AG09319 (cell line): ENCODE measurements at regions not wholly inside any gene's neighbourhood (a gene's known extent, or its start where the extent isn't known, plus 50 kb on each side); places are given as distances from the start of the nearest gene placed in this dataset.
"Not testable (repeated sequence)": the region's sequence is repeated elsewhere in the genome, so short reads cannot be mapped to it uniquely, and the experiment has no call there.

ENCODE experiments used
- DNase-seq: peaks from one replicate; pipeline ENCODE4 v3.0.0-alpha.2; 2010; ENCODE audit warnings: low read depth; ENCODE audit errors: extremely low read depth
- TF ChIP-seq, protein P1 (sequence below): IDR thresholded peaks from 2 replicates; pipeline ENCODE4 v1.5.1; 2011; ENCODE audit warnings: low read depth, mild to moderate bottlenecking, inconsistent platforms, low read length, moderate library complexity

DNA sequence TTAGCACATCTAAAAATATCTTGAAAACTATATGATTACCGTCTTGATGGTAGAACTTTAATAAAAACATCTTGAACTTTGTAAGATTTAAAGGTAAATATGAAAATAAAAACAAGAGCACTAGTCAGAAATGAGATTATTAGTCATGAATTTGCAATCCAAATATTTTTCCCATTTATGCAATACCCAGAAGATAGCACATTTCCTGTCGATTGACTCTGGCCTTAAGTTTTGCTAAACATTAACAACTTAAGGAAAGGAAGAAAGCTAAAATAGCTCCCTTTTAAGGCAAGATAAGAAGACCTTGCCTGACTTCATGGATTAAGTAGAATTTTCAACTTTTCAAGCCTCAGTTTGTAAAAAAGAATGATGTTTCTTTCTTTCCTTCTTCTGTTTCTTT, 1374.7 kb upstream of the RAG2 start:
- TF ChIP-seq, protein P1, sequence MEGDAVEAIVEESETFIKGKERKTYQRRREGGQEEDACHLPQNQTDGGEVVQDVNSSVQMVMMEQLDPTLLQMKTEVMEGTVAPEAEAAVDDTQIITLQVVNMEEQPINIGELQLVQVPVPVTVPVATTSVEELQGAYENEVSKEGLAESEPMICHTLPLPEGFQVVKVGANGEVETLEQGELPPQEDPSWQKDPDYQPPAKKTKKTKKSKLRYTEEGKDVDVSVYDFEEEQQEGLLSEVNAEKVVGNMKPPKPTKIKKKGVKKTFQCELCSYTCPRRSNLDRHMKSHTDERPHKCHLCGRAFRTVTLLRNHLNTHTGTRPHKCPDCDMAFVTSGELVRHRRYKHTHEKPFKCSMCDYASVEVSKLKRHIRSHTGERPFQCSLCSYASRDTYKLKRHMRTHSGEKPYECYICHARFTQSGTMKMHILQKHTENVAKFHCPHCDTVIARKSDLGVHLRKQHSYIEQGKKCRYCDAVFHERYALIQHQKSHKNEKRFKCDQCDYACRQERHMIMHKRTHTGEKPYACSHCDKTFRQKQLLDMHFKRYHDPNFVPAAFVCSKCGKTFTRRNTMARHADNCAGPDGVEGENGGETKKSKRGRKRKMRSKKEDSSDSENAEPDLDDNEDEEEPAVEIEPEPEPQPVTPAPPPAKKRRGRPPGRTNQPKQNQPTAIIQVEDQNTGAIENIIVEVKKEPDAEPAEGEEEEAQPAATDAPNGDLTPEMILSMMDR = no peak
- no peak for DNase-seq

DNA sequence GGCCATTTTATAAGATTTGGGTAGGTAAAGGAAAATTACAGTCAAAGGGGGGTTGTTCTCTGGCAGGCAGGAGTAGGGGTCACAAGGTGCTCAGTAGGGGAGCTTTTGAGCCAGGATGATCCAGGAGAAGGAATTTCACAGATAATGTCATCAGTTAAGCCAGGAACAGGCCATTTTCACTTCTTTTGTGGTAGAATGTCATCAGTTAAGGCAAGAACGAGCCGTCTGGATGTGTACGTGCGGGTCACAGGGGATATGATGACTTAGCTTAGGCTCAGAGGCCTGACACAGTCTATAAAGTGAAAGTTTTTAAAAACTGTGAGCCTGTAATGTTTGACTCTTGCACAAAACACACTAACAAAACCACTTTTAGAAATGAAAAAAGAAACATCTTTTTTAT, 1371.3 kb upstream of the RAG2 start:
- DNase-seq = not testable (repeated sequence)

DNA sequence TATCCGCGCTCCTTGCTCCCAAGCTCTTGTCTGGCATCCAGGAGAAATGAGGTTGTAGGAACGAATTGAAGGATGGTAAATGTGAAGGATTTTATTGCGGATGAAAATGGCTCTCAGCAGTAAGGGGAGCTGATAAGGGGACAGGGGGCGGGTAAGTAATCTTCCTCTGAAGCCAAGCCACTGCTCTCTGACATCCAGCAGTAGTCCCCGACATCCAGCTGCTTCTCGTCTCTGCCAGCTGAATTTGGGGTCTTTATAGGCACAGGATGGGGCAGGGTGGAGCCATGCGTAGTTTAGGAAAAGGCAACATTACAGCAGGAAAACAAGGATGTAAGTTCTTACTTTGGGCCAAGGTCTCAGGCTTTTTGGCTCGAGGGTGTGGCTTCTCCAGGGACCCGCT, 1370.1 kb upstream of the RAG2 start:
- no peak for DNase-seq
- TF ChIP-seq, protein P1 = no peak

DNA sequence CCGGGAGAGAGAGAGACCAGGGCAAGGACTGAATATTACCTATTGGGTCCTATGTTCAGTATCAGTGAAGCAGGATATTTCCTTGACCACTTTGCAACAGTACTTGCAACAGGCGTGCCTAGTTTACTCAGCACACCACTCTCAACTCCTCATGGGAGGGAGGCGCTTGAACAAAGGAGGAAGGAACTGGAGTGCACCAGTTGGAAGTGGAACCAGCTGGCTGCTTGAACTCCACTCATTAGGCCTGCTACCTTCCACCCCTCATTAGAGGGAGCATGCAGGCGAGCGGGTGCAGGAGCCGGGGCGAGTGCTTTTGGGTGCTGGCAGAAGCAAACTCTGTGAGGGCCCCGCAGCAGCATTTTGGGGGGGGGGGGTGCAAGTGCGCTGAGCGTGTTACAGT, 1369.6 kb upstream of the RAG2 start:
- TF ChIP-seq, protein P1 = no peak
- no peak for DNase-seq

DNA sequence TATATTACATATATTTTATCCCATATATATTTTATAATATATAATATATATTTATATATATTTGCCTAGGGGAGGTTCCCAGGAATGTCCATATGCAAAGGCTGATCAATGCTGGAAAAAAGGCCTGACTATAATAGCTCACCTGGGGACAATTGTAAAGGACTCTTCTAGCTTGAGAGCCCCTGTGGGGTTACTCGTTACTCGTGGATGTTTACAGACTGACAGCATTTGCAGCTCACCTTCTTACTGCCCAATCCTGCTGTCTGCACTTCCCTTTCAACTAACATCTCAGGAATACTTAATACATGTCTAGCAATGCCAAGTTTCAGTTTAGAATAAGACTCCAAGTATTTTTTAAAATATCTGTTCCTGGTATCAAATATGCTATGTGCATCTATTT, 1365.4 kb upstream of the RAG2 start:
- TF ChIP-seq, protein P1 = no peak
- DNase-seq = no peak

DNA sequence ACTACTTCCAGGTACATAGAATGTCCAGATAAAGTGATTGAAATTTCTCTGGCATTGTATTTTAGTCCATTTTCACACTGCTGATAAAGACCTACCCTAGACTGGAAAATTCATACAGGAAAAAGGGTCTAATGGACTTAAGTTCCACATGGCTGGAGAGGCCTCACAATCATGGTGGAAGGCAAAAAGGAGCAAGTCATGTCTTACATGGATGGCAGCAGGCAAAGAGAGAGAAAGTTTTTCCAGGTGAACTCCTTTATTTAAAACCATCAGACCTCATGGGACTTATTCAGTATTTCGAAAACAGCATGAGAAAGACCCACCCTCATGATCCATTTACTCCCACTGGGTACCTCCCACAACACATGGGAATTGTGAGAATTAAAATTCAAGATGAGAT, 1359.7 kb upstream of the RAG2 start:
- DNase-seq = no peak
- TF ChIP-seq, protein P1 = no peak

DNA sequence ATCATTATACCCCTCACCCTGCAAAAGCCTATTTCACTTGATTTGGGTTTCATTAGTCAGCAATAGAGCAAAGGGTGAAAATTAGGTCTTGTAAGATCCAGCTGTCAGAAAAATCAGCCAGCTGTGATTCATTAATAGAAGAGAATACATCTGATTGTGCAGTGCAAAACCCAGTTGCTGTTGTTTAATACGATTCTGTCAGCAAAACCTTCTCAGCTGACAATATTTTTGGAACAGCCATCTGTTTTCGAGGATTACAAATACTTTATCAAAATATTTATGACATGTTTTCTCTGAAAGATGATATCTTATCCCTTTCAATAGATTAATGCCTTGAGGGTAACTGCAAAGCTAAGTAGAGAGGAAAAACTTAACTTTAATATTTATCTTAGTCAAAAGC, 1354.0 kb upstream of the RAG2 start:
- TF ChIP-seq, protein P1 = no peak
- DNase-seq = no peak

DNA sequence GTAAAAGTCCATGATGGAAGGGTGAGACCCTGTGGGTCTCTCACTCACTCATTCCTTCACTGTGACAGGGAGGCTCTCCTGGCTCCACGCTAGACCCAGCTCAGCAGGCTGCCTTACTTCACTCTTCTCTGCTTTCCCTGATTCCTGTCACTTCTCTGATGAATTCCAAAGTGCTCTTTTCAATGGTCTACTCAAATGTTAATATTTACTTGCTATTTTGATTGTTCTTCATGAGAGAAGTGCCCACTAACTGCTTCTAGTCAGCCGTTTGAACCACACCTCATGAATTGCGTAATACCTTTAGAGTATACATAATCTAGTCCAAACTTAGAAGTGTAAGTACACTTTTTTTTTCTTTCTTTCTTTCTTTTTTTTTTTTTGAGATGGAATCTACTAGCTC, 1350.2 kb upstream of the RAG2 start:
- TF ChIP-seq, protein P1 = no peak
- DNase-seq = no peak
